Type B pancreatic cell (in vitro differentiated cells): ENCODE measurements at regions not wholly inside any gene's neighbourhood (a gene's known extent, or its start where the extent isn't known, plus 50 kb on each side); places are given as distances from the start of the nearest gene placed in this dataset.

Experiments
- DNase-seq: peaks from one replicate; pipeline ENCODE4 v3.0.0; 2021; ENCODE audit warnings: mixed read lengths; ENCODE audit not compliant: unreplicated experiment; ENCODE audit errors: extremely low spot score
- H3K27ac Mint-ChIP-seq: 2 replicates; pipeline ENCODE4 v1.8.0; 2021; ENCODE audit warnings: mild to moderate bottlenecking, mixed read lengths
- H3K27me3 Mint-ChIP-seq: 2 replicates; pipeline ENCODE4 v1.8.0; 2021; ENCODE audit warnings: mixed read lengths
- H3K36me3 Mint-ChIP-seq: 2 replicates; pipeline ENCODE4 v1.8.0; 2021; ENCODE audit warnings: mixed read lengths
- H3K4me1 Mint-ChIP-seq: one replicate; pipeline ENCODE4 v1.8.0; 2021; ENCODE audit warnings: mixed read lengths; ENCODE audit not compliant: unreplicated experiment
- H3K4me3 Mint-ChIP-seq: 2 replicates; pipeline ENCODE4 v1.8.0; 2021; ENCODE audit warnings: mild to moderate bottlenecking, mixed read lengths
- H3K9me3 Mint-ChIP-seq: 2 replicates; pipeline ENCODE4 v1.8.0; 2021; ENCODE audit warnings: mixed read lengths
- TF ChIP-seq, protein P1 (sequence below): fragments of 200-600 bp; sonication (generic); conservative IDR thresholded peaks from 2 replicates; pipeline ENCODE4 v1.5.0; 2021; ENCODE audit warnings: antibody characterized with exemption, mild to moderate bottlenecking

DNA sequence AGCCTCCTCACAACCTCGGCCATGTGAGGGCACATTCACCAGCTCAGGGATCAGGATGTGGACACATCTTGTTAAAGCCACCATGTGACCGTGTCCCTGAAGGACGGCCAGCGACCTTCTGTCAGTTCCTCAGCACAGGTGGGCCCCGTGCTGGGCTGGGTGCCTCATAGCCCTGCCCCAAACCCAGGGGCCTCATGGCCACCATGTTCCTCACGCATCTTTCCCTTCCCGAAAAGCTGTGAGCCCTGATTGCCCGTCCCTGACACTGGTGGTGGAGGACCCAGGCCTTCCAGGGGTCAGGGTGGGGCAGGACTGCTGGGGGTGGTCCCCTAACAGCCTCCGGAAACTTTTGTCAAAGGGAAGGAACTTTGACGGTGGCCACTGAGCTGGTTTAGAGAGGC lies 60.1 kb upstream of the ADRA2C start:
- DNase-seq, result no peak
- TF ChIP-seq, protein P1, sequence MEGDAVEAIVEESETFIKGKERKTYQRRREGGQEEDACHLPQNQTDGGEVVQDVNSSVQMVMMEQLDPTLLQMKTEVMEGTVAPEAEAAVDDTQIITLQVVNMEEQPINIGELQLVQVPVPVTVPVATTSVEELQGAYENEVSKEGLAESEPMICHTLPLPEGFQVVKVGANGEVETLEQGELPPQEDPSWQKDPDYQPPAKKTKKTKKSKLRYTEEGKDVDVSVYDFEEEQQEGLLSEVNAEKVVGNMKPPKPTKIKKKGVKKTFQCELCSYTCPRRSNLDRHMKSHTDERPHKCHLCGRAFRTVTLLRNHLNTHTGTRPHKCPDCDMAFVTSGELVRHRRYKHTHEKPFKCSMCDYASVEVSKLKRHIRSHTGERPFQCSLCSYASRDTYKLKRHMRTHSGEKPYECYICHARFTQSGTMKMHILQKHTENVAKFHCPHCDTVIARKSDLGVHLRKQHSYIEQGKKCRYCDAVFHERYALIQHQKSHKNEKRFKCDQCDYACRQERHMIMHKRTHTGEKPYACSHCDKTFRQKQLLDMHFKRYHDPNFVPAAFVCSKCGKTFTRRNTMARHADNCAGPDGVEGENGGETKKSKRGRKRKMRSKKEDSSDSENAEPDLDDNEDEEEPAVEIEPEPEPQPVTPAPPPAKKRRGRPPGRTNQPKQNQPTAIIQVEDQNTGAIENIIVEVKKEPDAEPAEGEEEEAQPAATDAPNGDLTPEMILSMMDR, result no peak
- Mint-ChIP-seq H3K4me3 (no peak overlapping the region), H3K27me3 (peaks cover 23% of the 10 kb centered on the region), H3K27ac (no peak overlapping the region), H3K4me1 (peaks cover 20% of the 10 kb centered on the region), H3K36me3 (no peaks in the 10 kb centered on the region), H3K9me3 (no peaks in the 10 kb centered on the region)

DNA sequence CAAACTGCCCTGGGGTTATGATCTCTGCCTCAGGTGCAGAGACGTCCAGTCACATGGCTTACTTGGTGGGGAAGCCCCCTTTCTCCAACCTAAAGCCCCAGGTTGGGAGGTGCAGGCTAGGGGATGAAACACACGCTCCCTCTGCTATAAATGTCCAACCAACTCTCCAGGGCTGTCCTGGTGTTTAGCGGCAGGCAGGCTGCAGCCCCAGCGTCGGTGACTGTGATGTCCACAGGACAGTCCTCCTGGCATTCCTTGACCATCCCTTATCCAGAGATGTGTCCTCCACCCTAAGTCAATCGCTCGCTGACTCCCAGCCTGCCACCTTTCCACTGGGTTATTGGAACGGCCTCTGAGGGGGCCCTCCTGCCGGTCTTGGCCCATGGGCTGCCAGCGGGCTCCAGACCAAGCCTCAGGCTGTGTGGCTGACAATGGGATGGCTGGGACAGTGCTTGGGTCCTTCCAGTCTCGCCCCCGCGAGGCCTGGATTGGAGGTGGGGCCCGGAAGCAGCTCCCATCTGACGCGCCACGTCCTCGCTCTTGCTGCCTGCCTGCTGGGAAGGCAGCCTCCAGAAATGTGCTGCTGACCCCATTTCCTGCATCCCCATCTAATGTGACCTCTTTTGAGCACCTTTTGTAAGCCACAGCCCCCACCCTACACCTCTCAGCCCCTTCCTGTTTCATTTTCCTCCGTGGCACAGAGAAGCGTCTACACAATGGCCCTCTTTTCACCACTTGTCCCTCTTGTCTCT lies 60.8 kb upstream of the ADRA2C start:
- TF ChIP-seq, protein P1, result no peak
- H3K4me1 Mint-ChIP-seq, result peaks cover 20% of the 10 kb centered on the region
- no peaks in the 10 kb centered on the region for H3K9me3 Mint-ChIP-seq
- DNase-seq, result no peak
- H3K27ac Mint-ChIP-seq, result no peak overlapping the region
- no peak overlapping the region for H3K4me3 Mint-ChIP-seq
- H3K27me3 Mint-ChIP-seq, result peaks cover 27% of the 10 kb centered on the region
- H3K36me3 Mint-ChIP-seq, result no peaks in the 10 kb centered on the region

DNA sequence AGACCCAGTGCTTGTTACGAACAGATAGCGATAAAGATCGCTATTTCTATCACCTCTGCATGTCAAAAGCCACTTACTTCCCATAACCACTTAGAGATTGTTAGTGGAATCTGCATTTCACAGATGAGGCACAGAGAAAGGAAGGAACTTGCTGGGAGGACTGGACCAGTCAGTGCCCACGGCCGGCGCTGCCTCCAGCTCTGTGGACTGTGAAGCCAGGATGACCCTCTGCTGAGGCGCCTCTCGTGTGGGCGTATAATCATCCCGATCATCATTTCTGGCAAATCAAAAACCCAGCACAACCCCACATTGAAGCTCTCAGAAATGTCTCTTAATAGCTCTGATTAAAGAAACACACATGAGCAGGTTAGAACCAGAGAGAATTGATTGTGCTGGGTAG lies 61.5 kb upstream of the ADRA2C start:
- no peak for DNase-seq
- Mint-ChIP-seq H3K4me1 (peaks cover 20% of the 10 kb centered on the region), H3K4me3 (no peak overlapping the region), H3K27ac (no peak overlapping the region), H3K27me3 (peaks cover 28% of the 10 kb centered on the region), H3K36me3 (no peaks in the 10 kb centered on the region), H3K9me3 (no peaks in the 10 kb centered on the region)
- TF ChIP-seq, protein P1, result no peak

DNA sequence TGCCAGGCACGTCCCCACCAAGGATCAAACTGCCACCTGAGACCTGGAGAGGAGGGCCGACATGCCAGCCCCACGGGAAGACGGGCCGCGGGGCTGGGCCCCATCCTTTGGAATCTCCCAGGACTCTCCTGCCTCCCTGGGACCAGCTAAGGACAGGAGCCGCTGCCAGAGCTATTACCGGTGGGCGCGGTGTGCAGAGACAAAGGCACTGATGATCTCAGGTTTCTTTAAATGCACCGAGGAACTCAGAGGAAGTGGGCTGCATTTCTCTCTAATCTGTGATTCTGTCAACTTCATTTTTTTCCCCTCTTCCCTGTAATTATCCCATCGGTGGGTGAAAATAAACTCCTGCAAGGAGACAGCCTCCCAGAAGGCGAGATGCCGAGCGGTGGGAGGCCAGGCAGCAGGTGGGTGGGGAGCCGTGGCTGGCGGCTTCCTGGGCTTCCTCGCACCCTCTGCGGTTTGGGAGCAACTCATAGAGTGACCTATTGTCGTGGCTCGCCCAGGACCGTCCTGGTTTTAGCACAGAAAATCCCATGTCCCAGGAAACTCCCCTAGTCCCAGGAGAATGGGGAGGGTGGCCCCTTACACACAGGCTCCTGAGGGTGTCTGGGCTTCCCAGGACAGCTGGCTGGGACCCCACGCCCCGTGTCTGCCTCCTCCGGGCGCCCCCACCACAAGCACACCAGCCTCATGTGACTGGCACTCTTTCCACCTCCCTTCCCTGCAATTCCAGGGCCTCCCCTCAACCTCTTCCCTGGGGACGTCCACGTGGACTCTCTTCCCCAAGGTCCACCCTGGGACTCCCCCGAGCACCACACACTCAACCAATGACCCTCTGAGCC lies 62.3 kb upstream of the ADRA2C start:
- Mint-ChIP-seq H3K27ac (no peak overlapping the region), H3K4me3 (no peak overlapping the region), H3K27me3 (peaks cover 26% of the 10 kb centered on the region), H3K9me3 (no peaks in the 10 kb centered on the region), H3K36me3 (no peaks in the 10 kb centered on the region), H3K4me1 (peaks cover 14% of the 10 kb centered on the region)
- no peak for DNase-seq
- TF ChIP-seq, protein P1, result no peak

DNA sequence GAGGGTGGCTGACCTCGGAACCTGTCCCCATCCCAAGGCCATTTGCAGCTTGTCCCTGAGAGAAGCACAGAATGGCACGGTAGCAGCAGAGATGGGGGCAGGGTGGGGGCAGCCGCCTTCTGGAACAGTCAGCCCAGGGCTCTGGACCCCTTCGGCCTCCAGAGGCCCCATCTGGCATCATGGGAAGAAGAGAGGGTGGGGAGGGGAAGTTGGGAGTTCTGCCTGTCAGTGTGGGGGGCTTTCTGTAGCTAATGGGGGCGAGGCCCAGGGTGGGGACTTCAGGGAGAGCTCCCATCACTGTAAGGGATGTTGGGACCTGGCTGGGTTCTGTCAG lies 62.9 kb upstream of the ADRA2C start:
- H3K4me3 Mint-ChIP-seq, result no peak overlapping the region
- peaks cover 26% of the 10 kb centered on the region for H3K27me3 Mint-ChIP-seq

More for the DNA sequence above, 62.9 kb upstream of the ADRA2C start:
- no peak for DNase-seq
- no peaks in the 10 kb centered on the region for H3K9me3 Mint-ChIP-seq
- H3K36me3 Mint-ChIP-seq, result no peaks in the 10 kb centered on the region
- H3K4me1 Mint-ChIP-seq, result peaks cover 13% of the 10 kb centered on the region
- H3K27ac Mint-ChIP-seq, result no peak overlapping the region
- TF ChIP-seq, protein P1, result no peak
